ENCODE measurements at regions not wholly inside any gene's neighbourhood (a gene's known extent, or its start where the extent isn't known, plus 50 kb on each side); places are given as distances from the start of the nearest gene placed in this dataset.

DNA sequence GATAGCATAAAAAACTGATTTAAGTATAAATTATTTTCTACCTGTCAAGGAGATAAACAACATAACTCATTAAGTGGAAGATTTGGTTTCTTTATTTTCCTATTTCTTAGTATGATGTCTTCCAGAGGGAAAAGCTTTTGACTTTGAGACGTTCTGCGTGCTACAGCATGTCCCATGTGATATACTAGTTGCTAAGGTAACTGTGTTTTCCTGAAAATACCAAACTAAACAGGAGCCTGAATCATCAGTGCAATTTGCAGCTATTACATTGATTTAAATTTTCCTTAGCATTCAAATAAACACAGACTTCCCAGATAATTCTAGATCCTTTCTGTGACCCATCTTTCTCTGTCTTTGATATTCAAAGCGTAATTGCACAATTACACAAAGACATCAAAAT, 117.7 kb upstream of the P2RY1 start:
- H3K4me3 ChIP-seq (ENCODE audit: low read length) = no peak overlapping the region
- TF ChIP-seq ZNF274 (IDR thresholded peaks at IDR 0.05; ENCODE audit: low read depth, low read length) = no peak

DNA sequence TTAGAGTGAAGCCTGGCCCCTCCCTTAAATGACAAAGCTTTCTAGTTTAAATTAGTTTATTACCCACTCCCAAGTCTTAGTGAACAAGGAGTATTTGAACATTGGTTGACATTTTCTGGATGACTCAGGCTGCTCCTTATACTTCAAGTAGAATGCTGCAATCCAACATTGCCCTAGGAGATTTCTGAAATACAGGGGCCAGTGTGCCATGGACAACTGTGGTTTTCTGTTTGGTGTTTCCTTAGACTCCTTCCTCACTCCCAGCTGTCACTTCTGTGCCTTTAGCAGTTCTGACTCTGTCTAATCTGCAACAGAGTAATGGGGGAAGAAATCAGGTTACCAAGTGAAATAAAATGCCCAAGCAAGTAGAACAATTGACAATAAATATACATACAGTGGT, 116.1 kb upstream of the P2RY1 start:
- no peak for TF ChIP-seq ZNF274 (IDR thresholded peaks at IDR 0.05; ENCODE audit: low read depth, low read length)
- H3K4me3 ChIP-seq (ENCODE audit: low read length) = no peak overlapping the region

GRCh38 chr3:152719264-152719663, 115.7 kb upstream of the P2RY1 start:
- TF ChIP-seq ZNF274 (IDR thresholded peaks at IDR 0.05; ENCODE audit: low read depth, low read length) = no peak
- H3K4me3 ChIP-seq (ENCODE audit: low read length) = no peak overlapping the region

DNA sequence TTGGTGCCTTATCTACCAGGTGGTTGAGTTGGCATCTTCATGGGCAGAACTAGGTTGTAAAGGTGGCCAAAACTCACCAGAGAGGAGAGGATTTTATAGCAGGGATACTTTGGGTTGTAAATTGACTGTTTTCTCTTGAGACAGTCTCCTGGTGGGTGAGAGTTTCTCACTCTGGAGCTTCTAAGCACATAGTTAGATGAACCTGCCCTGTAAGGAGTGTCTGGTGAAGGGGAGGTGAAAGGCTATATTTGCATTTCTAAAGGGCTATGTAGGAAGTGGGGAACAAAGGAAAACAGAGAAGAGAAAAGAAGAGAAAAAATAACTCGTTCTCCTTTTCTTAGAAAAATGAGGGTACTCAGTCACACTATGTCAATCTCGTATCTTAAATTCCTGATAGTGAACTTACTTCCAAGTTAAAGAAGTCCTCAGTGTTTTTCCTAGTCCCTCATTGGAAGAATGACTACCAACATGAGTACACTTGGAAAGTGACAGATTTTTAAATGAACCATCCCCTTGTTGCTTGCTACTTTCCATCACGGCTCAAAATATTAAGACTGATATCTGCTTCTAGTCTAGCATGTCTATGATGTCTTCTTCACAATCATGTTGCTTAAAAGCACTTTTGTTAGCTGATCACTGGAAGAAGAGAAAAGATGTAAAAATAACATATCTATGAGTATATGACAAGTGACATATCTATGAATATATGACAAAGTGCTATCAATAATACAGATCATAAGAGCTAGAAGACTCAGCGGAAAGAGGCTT, 113.8 kb upstream of the P2RY1 start:
- TF ChIP-seq ZNF274 (IDR thresholded peaks at IDR 0.05; ENCODE audit: low read depth, low read length) = no peak
- no peak overlapping the region for H3K4me3 ChIP-seq (ENCODE audit: low read length)

DNA sequence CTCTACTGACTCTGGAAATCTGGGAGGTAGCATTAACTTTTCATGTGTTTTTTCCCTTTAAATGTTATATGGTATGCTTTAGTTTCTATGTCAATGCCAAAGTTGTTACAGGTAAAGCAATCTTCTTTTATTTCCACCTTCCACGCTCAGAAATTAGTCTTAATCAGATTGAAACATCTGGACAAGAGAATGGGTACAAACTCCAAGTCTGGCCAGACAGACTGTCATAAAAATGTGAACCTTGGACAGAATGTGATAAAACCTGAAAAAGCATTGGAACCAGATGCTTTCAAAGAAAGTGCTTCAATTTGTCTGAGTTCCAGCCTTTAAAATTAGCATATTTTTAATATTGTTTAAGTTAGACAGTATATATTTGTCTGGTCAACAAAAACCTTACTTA, 110.7 kb upstream of the P2RY1 start:
- TF ChIP-seq ZNF274 (IDR thresholded peaks at IDR 0.05; ENCODE audit: low read depth, low read length) = no peak
- H3K4me3 ChIP-seq (ENCODE audit: low read length) = no peak overlapping the region

GRCh38 chr3:152728231-152728980, 106.5 kb upstream of the P2RY1 start:
- H3K4me3 ChIP-seq (ENCODE audit: low read length) = no peak overlapping the region

DNA sequence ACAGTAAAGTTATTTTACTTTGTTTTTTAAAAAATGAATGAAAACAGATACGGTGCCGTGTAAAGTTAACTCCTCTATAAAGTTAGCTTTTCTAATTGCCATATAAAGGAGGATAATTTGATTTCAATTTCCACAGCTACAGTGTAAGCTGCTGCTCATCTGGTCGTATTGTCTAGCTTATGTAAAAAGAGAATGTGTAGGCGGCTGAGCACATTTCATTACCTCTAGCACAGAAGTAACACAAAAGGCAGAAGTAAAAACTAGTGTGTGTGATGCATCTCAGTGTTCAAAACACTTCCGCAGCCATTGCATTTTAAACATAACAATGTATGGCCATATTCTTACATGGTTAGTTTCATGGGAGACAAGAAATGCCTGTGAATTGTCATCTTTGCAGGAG, 105.0 kb upstream of the P2RY1 start:
- H3K4me3 ChIP-seq (ENCODE audit: low read length) = no peak overlapping the region
- no peak for TF ChIP-seq ZNF274 (IDR thresholded peaks at IDR 0.05; ENCODE audit: low read depth, low read length)

More at GRCh38 chr3:152728231-152728980, 106.5 kb upstream of the P2RY1 start:
- TF ChIP-seq ZNF274 (IDR thresholded peaks at IDR 0.05; ENCODE audit: low read depth, low read length) = no peak

GRCh38 chr3:152731511-152731910, 103.4 kb upstream of the P2RY1 start:
- TF ChIP-seq ZNF274 (IDR thresholded peaks at IDR 0.05; ENCODE audit: low read depth, low read length) = no peak
- no peak overlapping the region for H3K4me3 ChIP-seq (ENCODE audit: low read length)

DNA sequence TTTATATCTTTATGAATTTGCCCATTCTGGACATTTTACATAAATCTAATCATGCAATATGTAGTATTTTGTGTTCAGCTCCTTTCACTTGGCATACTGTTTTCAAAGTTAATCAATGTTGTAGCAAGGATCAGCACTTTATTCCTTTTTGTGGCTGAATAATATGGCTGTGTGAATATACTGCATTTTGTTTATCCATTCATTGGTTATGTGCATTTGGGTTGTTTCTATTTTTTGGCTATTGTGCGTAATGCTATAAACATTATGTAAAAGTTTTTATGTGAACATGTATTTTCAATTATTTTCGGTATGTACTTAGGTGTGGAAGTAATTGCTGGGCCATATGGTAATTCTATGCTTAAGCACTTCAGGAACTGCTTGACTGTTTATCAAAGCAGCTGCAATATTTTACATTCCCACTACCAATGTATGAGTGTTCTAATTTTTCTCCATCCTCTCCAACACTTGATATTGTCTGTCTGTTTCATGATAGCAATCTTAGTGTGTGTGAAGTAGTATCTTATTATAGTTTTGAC, 101.3 kb upstream of the P2RY1 start:
- H3K4me3 ChIP-seq (ENCODE audit: low read length) = no peak overlapping the region
- no peak for TF ChIP-seq ZNF274 (IDR thresholded peaks at IDR 0.05; ENCODE audit: low read depth, low read length)

GRCh38 chr3:152737021-152737908, 97.7 kb upstream of the P2RY1 start:
- peak overlapping the region; percentile 43; the same call in 1 of the 2 replicates for H3K4me3 ChIP-seq (ENCODE audit: low read length)
- TF ChIP-seq ZNF274 (IDR thresholded peaks at IDR 0.05; ENCODE audit: low read depth, low read length) = no peak

DNA sequence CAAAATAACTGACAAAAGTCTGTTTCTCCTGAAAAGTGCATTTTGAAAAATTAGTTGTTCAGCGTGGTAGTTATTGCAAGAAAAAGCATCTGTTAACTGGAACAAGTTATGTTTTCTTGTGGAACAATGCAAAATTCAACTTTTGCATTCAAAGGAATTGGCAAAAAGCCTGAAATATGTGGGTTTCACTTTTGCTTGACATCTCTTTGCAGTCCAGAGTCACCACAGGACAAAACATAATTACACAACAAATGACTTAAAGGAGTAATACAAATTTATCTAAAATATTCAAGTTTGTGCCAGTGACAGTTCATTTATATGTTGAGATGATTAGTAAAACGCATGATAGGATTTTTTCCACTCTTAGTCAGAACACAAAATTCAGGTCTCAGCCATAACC, 96.3 kb upstream of the P2RY1 start:
- TF ChIP-seq ZNF274 (IDR thresholded peaks at IDR 0.05; ENCODE audit: low read depth, low read length) = no peak
- H3K4me3 ChIP-seq (ENCODE audit: low read length) = no peak overlapping the region

DNA sequence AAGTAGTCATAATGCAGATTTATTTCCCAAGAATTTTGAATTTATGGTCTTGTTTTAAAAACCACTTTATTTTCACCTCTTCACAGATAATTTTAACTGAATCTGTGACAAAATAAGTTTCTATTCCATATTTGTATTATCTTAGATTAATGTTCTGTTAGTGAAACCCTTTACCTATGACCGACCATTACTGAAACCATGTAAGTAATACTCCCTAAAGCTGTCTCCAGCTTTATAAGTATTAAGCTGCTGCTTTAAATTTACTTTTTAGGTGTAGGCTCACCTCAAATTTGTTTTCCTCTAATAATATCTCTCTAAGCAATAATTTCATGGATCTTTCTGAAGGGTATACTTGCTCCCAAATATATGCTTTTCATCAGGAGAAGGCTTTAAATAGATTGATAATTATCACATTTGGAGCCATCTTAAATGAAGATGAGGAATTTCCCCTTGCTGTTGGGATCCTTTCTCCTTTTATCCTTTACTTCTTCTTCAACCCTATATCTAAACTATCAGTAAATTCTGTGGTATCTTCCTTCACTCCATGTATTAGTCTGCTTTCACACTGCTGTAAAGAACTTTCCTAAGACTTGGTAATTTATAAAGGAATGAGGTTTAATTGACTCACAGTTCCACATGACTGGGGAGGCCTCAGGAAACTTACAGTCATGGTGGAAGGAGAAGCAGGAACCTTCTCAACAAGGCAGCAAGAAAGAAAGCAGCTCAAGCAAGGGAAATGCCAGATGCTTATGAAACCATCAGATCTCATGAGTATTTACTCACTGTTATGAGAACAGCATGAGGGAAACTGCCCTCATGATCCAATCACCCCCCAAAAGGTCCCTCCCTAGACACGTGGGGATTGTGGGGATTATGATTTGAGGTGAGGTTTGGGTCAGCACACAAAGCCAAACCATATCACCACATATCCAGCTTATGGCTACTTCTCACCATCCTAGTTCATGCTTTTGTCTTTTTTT, 92.3 kb upstream of the P2RY1 start:
- H3K4me3 ChIP-seq (ENCODE audit: low read length) = no peak overlapping the region
- no peak for TF ChIP-seq ZNF274 (IDR thresholded peaks at IDR 0.05; ENCODE audit: low read depth, low read length)

GRCh38 chr3:152745646-152746045, 89.3 kb upstream of the P2RY1 start:
- TF ChIP-seq ZNF274 (IDR thresholded peaks at IDR 0.05; ENCODE audit: low read depth, low read length) = no peak
- no peak overlapping the region for H3K4me3 ChIP-seq (ENCODE audit: low read length)
